ENCODE measurements at regions not wholly inside any gene's neighbourhood (a gene's known extent, or its start where the extent isn't known, plus 50 kb on each side); places are given as distances from the start of the nearest gene placed in this dataset.

DNA sequence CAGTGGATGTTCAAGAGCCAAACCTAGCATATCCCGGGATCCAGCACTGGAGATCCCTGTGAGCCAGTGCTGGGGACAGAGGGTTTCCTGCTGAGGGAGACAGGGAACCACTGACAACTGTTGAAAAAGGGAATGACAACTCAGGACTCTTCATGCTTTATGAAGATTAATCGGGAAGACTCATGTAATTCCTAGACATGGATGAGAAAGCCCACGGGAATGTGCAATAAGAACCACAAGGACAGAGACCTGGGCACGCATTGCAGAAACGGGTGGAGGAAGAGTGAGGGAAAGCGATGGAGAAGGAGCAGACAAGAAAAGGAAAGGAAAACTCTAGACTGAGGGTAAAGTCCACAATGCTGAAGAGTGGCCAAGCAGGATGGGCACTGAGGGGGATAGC lies 296.0 kb downstream of the PCNX1 start:
- no peak for FAIRE-seq

DNA sequence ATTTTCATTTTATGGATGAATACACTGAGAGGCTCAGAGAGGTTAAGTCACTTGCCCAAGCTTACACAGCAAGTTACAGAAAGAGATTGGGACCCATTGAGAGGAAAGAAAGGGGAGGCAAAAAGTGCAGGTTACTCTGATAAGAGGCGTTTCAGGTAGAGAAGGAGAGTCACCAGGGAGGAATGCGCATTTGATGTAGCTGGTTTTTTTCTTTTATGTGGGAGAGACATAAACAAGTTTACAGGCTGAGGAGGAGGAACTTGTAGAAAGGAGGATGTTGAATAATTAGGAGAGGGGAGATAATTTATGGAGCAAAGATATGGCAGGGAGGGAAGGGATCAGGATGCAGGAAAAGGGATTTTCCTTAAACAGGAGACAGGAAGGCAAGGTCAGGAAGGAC lies 297.0 kb downstream of the PCNX1 start:
- no peak for FAIRE-seq

DNA sequence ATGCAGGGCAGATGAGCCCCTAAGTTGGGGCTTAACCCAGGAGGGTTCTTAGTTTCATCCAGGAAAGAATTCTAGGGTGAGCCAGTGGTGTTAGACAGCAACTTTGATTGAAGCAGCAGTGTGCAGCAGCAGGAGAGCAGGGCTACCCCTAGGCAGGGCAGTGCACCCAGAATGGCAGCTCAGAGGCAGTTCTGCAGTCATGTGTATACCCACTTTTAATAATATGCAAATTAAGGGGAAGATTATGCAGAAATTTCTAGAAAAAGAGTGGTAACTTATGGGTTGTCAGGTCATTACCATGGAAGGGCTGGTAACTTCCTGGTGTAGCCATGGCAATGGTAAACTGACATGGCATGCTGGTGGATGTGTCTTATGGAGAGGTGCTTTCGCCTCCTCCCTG lies 297.5 kb downstream of the PCNX1 start:
- no peak for FAIRE-seq

DNA sequence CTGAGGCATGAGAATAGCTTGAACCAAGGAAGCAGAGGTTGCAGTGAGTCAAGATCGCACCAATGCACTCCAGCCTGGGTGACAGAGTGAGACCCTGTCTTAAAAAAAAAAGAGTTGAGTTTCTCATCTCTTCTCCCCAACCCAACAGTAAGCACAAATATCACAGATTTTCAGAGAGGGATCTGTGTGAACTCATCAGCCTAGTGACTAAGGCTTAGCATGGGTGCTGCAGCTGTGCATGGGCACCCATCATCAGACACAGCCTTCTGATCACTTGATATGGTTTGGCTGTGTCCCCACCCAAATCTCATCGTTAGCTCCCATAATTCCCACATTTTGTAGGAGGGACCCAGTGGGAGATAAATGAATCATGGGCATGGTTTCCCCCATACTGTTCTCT lies 298.9 kb downstream of the PCNX1 start:
- FAIRE-seq = no peak

DNA sequence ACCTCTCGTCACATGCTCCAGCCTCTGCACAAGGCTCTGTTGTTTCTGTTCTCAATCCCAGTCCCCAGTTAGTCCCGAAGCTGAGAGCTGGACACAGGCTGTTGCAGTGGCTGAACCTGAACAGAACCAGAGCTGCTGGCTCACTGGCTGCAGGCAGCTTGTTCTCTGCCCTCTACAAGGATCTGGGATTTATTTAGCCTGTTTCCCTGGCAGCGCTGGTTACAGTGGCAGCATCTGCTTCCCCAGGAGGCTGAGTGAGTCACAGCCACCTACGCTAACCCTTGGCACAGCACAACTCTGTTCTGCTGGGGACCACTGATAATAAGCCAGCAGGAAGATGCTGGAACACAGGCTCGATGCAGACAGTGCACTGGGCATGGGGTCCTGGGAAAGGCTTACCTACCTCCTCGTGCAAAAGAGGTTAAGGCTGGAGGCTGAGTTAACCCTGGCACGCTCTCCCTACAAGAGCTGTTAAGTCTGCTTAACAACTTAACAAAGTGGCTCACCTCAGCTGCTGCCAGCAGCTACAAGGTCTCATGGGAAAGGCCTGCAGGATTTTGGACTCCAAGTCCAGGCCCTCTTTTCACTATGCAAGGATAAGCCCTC lies 299.6 kb downstream of the PCNX1 start:
- FAIRE-seq = no peak

DNA sequence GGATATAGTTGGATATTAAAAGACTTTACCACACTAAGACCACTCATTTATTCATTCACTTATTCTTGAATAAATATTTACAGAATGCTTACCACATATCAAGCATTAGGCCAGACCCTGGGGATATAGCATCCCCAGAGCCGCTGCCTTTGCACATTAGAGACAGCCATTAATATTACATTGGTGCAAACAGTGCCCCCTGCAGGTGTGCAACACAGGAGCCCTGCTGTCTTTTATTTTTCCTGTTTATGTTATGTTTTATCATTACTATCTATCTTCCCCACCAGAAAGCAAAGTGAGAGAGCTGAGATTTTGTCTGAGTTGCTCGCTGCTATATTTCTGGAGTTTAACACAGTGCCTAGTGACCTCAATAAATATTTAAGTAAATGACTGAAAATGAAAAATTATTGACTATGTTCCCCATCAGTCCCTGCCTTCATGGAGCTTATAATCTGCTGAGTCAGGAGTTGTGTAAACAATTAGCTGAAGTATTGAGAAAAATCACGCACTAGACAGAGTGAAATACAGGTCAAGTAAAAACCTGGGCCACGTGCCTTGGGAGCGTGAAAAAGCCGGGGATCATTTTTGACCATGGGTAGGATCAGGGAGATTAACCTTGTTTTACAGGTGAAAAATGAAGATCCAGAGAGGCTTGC lies 301.6 kb downstream of the PCNX1 start:
- no peak for FAIRE-seq

DNA sequence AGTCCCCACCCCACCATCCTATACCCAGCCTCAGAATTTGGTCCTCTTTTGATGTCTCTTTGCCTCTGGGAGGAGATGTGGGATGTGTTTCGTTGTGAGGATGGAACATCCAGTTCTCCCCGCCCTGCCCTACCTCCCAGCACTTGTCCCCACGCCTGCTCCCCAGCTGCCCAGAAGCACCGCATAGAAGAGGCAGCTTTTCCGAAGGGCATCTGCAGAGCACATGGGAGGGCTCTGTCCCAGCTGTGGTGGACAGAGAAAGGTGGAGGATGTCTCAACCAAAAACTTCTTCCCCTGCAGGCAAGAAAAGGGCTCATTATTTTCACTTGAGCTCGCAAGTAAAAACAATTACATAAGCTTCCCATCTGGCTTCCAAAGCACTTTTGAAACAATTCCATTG lies 302.6 kb downstream of the PCNX1 start:
- no peak for FAIRE-seq

DNA sequence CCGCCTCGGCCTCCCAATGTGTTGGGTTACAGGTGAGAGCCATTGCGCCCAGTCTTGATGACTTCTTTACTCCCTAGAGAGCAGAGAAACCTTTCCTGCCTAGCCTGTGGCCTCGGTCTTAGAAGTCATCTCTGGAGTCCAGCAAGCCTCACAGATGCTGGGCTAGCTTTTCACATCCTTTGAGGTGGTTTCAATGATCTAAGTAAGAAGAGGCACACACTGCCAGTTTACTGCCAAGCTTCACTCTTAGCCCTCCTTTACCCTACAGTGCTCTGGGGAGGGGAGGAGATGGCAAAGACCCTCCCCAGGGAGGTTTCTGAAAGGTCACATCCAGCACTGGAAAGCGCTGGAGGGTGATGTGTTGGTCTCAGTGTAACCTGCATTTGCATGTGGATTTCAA lies 304.8 kb downstream of the PCNX1 start:
- no peak for FAIRE-seq

DNA sequence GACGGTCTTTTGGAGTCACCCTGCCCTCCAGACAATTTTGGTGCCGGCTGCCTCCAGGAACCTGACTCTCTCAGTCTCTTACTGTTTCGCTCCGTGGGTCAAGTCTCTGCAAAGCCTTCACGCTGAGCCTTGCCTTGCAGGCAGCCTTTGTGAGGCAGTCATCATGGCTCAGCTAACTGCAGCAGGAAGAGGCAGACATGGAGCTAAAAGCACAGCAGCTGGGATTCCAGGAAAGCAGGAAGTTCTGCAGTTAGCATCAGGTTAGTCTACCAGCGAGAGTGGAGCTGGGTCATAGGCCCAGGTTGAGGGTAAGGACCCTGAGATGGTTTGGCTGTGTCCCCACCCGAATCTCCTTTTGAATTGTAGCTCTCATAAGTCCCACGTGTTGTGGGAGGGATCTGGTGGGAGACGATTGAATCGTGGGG lies 305.4 kb downstream of the PCNX1 start:
- no peak for FAIRE-seq

DNA sequence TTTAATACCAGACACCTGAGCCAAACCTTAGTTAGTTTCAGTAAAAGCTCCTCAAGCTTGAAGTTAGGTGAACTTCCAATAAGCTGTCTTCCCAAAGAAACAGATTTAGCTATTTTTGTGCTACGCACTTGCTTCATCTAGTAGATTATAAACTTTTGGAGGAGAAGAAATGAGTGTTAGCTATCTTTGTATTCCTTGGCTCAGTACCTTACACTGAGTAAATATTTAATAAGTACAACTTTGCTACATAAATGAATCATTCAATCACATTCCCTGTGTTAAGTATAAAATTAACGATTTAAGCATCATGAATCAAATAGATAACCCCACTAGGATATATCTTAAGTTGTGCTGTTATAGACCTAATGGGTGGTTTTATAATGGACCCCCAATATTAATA lies 307.0 kb downstream of the PCNX1 start:
- no peak for FAIRE-seq

DNA sequence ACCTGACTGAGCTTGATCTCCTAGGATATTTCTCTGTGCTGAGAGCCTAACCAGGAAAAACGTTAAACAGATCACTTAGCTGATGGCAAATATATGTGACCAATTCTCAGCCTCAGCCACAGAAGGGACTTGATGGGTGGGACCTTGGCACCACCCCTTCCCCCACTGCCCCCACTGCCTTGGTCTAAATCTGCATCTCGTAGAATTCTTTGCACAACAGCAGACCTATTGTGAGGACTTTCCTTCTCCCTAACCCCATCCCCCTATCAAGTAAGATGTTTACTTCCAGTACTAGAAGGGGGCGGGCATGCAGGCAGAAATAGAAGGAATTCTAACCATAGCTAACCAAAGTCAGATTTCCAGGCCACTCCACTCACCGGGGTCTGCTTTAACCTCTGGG lies 313.2 kb downstream of the PCNX1 start:
- no peak for FAIRE-seq

DNA sequence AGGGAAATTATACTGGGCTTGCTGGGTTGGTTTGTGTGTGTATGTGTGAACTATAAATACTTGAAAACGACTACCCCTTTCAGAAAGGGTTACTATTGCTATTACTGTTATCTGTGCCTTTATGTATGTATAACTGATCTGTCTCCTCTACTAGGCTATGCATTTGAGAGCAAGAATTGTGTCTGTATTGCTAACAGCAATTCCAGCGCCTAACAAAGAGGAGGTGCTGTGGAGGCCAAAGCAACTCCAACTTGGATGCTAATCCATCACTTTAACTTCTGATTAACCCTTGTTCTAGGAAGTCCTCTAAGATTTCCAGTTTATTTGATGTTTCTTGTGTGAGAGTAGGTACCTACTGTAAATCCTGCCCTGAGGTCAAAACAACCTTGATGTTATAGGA lies 313.9 kb downstream of the PCNX1 start:
- no peak for FAIRE-seq

DNA sequence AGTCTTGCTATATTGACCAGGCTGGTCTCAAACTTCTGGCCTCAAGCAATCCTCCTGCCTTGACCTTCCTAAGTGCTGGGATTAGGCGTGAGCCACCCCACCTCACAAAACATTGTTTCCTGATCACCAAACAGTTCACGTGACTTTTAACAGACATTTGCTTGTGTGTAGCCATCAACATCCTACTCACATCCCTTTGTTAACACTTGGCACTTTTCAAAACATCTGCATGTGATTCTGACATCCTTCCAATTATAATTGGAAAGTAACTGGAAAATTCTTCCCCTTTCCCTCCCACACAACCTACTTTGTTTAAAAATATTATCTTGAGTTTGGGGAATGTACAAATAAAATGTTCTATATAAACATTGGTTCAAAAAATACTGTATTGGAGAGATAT lies 317.9 kb downstream of the PCNX1 start:
- FAIRE-seq = no peak

DNA sequence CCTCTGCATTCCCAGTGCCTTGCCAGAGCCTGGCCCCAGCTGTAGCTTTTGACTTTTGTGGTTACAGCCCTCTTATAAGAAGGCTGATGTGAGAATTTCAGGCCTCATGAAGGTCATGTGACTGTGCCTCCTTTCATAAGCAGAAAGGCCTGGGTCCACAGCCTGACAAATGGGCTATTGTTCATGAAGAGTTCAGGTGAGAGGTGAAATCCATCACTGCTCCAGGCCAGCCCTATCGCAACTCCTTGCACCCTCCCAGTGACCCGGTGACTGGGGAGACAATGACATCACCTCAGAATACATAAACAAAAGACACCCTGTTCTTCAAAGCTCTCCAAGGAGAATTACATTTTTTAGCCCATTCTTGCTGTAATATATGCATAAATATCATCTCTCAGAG lies 321.5 kb downstream of the PCNX1 start:
- FAIRE-seq = no peak

DNA sequence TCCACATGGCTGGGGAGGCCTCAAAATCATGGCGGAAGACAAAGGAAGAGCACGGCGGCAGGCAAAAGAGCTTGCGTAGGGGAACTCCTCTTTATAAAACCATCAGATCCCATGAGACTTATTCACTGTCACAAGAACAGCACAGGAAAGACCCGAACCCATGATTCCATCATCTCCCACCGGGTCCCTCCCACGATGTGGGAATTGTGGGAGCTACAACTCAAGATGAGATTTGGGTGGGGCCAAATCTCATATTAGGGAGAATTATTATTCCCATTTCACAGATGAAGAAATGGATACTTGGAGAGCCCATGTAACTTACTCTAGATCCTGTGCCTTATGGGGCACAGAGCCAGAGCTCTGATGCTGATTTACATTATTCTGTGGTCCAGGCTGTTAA lies 322.6 kb downstream of the PCNX1 start:
- FAIRE-seq = no peak

DNA sequence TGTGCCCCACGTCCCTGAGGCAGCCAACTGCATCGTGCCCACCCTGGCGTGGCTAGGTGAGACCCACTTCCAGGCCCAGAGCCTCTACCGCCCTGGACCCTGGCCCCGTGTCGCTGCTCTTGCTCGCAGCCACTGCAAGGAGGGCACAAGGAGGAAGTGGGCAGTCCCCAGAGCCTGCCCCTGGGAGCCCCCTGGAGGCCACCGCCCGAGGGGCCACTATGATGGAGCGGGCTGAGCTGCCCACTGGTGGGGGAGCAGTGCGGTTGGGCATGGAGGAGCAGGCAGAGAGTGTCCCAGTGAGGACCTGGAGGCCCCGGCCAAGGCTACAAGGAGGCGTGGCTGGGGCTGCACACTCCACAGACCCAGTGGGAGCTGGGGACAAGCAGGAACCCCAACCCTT lies 323.6 kb downstream of the PCNX1 start:
- FAIRE-seq = no peak

DNA sequence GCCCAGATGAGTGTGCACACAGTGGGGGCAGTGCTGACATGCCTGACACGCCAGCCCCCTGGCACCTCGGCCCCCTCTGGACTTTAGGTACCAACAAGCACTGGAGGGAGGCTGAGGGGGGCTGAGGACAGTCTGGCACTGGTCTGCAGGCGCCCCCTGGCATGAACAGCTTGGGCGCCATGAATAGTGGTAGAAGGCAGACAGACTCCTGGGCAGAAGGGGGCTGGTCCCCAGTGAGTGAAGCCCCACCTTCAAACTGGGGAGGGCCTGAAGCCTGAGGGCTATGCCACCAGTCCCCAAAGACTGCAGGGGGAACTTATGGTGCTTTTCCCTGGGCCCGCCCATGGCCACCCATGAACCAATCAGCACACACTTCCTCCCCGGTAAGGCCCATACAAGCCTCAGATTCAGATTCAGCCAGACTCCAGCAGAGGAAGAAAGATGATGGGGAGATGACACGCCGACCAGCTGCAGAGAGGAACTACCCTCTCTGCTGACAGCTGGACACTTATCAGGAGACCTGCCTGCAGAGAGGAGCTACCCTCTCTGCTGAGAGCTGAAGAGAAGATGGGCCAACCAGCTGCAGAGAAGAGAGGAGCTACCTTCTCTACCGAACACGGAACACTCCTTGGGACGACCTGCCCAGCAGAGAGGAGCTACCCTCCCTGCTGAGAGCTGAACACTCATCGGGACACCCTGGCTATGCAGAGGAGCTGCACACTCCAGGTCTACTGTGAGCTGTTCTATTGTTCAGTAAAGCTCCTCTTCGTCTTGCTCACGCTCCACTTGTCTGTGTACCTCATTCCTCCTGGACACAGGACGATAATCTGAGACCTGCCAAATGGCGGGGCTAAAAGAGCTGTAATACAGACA lies 324.5 kb downstream of the PCNX1 start:
- FAIRE-seq = no peak

DNA sequence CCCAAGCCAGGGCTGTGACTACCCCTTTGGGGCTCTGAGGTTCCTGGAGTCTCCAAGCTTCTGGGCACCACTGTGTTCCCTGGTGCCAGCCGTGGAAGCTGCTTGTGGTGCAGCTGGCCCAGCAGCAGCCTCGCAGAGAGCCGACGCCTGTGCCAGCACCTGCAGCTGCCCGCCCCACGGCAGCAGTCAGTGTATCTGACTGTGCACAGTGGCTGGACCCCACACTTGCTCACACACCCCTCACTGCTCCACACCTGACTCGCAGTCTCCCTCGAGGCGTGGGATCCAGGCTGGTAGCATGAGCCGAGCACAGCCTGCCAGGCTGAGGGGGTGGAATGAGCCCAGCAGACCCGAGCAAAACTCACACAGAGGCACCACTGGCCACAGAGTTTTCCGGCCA lies 325.2 kb downstream of the PCNX1 start:
- no peak for FAIRE-seq

DNA sequence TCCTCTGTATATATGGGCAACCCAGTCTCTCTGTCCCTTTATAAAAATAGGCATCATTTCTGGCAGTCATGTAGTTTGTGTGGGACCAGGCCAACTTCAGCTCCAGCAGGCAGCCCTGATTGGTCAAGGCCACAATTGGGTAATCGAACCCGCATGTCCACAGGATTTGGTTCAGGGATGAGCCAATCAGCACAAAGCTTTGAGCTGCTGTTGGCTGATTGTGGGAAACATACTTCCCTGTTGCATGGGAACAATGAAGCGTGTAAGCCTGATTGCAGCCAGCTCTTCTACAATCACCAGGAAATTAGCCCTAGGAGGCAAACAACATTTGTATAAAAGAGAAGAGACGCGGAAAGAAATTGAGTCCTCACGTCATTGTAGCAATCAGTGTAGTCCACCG lies 328.6 kb downstream of the PCNX1 start:
- no peak for FAIRE-seq

DNA sequence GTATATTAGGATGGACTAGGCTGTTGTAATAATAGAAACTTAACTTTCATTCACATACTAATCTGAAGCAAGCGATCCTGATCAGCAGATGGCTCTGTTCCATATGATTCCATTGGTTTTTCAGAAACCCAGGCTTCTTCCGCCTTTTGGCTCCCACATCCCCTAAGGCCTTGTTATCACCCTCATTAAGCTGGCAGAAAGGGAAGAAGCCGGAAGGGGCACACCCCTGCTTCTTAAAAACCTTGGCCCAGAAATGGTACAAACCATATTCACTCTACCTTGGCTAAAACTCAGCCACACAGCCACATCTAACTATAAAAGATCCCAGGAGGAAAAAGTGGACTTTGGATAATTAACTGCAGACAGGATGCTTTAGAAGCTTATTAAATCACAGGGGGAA lies 329.2 kb downstream of the PCNX1 start:
- FAIRE-seq = no peak

DNA sequence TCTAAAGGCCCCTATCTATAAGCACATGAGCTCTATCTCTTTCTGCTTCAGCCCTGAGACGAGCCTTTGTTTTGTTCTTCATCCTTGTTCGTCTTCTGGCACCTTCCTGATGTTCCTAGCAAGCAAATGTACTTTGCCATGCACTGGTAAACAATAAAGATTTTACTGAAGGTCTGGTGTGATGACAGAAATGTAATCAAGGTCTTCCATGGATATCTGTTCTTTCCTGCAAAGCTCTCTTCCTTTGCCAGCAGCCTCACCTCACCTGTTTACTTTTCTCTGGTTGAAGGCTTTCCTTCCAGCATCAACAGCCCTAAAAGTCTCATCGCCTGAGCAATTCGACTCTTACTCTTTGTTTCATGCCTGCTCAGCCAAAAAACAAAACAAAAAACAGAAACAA lies 330.3 kb downstream of the PCNX1 start:
- FAIRE-seq = no peak

DNA sequence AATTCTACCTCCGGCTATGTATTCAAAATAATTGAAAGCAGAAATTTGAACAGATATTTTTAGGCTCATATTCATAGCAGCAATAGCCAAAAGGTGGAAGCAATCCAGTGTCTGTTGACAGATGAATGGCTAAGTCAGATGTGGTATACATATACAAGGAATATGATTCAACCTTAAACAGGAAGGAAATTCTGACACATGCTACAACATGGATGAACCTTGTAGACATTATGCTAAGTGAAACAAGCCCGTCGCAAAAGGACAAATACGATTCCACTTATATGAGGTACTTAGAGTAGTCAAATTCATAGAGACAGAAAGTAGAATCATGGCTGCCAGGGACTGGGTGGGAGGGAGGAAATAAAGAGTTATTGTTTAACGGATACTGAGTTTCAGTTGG lies 331.6 kb downstream of the PCNX1 start:
- FAIRE-seq = no peak

DNA sequence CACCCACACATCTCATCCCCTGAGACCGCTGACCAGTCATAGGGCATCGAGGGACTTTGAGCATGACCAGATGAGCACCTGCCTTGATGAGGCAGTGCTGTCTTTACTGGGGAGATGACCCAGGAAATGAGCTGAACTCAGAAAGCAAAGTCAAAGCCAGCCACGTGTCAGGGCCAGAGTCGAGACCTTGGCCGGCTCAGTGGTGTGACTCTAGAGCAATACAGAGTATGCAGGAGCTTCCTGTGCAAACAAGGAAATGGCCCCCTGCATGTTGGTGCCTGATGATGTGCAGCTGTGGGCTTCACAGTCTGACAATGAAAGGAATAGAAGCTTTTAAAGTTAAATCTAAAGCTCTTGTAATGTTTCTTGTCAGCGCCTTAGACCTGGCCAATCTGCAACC lies 332.9 kb downstream of the PCNX1 start:
- no peak for FAIRE-seq

DNA sequence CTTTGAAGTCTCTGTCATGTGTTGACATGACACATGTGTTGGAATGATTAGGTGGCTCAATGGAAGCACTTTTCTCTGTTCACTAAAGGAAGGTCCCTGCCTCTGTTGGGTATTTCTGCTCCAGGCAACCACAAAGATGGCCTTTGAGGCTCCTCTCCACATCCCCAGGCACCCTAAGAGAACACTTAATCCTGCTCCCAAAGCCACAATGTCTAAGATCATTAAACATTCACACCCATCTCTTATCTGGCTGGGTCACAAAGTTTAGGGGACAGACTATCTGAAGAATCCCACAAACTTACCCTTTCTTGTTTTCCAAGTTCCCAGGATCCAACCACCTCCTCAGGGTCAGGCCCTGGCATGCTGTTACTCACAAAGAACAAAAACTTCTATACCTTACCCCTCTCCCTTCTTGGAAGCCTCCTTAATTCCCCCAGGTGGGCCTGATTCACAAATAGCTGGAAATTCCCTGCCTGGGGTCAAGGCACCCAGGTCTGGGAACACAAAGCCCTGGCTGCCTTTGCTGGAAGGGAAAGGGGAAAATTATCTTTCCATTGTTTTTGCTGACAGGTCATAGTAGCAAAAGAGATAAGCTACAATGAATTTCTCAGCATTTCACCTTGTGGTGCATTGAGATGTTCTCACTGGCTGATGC lies 333.7 kb downstream of the PCNX1 start:
- FAIRE-seq = no peak

Measured in endometrium (tissue), 2 donors.